Activated CD8-positive, alpha-beta memory T cell treated with anti-CD3 and anti-CD28 coated beads, Interleukin-2, amount 50 U/mL, for 48 hours (primary cell): ENCODE measurements at regions not wholly inside any gene's neighbourhood (a gene's known extent, or its start where the extent isn't known, plus 50 kb on each side); places are given as distances from the start of the nearest gene placed in this dataset.
"Not testable (repeated sequence)": the region's sequence is repeated elsewhere in the genome, so short reads cannot be mapped to it uniquely, and the experiment has no call there.

Experiments used
- DNase-seq: peaks from one replicate; pipeline ENCODE4 v3.0.0-alpha.2; 2020

DNA sequence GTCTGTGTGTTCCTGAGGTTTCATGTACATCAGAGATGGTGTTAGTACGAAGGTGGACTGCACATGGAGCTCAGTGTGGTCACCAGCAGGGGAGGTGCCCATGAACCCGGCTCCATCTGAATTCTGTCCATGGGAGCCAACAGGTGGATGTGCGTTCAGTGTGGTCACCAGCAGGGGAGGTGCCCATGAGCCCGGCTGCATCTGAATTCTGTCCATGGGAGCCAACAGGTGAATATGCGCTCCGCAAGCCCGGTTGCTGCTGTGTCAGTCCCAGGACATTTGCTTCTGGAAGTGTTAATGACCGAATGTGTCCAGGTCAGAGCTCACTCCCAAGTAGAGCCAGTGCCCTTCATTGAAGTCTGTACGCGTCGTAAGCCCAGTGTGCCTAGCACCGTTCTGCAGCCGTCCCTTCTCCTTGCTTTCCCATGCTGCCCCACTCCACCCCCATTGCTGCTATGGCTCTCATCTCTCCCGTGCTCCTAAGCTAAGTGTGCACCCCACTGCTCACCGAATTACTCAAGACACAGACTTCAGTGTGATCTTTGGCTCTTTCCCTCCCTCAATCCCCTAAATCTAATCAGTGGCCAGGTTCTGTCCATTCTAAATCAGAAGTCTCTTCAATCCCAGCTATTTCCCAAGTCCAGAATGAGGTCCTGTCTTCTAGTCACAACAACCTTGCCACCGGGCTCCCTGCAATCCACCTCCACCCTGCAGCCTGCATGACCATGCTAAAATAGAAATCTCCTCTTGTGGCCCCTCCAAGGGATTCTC is 352.4 kb downstream of the TCERG1L start:
- no peak for DNase-seq

DNA sequence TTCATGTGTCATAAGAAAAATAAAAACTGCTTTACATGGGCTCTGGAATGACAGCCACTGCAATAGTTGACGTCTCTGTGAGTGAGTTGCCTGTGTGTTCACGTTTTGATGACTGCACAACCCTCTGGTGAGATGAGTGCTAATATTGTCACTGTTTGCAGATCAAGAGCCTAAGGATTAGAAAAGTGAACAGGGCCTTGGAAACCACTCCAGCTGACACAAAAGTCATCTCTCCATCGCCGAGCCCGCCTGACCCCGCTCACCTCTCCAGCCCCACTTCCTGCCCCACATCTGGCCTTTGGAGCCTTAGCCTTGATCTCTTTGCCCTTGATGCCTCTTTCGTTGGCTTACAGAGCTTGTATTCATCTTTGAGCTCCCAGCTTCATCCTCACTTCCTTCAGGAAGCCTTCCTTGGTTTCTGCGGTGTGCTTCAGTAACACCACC is 351.7 kb downstream of the TCERG1L start:
- no peak for DNase-seq

DNA sequence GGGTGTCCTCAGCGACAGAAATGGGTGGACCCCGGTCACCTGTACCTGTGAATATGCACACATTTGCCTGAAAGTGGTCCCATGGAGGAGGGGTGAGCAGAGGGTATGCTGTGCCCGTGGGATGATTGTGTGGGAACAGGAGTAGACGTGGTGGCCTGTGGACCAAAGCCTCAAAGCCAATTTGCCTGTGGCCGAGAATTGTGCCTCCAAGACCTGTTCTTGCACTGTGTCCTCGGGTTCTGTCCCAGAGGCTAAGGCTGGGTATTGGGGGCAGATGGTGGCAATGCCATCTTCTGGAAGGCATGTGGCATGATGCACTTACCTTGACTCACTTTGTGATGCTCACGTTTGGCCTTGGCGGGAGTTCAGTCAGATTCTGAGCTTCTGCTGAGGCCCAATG is 351.0 kb downstream of the TCERG1L start:
- no peak for DNase-seq

DNA sequence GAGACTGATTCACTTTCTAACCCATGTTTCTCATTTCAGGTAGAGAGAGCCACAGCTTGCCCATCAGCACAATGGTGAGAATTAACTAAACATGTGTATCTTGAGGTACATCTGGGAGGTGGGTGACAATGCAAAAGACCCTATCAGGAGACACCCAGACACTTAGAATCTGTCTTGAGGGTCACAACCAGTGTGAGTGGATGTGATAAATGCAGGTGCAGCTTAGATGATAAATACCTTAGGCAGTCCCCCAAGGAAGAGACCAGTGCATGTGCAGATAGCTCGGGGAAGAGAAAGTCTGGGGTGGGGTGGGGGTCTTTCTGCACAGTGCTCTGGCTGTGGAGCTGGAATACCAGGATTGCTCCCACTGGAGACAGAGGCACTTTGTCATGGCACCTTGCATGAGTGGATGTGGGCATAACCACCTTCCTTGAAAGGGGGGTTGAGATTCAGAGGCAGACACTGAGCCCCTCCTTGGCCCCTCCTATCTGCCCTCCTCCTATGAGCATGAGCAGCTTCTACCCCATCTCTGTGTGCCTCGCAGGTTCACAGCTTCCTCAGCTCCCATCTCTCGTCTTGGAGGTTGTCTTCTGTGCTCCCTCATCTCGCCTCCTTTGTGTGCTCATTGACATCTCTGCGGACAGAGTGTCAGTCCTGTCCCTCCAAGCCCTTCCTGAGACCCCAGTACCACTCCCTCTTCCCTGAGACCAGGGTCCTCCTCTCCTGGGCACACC is 349.8 kb downstream of the TCERG1L start:
- DNase-seq: no peak

DNA sequence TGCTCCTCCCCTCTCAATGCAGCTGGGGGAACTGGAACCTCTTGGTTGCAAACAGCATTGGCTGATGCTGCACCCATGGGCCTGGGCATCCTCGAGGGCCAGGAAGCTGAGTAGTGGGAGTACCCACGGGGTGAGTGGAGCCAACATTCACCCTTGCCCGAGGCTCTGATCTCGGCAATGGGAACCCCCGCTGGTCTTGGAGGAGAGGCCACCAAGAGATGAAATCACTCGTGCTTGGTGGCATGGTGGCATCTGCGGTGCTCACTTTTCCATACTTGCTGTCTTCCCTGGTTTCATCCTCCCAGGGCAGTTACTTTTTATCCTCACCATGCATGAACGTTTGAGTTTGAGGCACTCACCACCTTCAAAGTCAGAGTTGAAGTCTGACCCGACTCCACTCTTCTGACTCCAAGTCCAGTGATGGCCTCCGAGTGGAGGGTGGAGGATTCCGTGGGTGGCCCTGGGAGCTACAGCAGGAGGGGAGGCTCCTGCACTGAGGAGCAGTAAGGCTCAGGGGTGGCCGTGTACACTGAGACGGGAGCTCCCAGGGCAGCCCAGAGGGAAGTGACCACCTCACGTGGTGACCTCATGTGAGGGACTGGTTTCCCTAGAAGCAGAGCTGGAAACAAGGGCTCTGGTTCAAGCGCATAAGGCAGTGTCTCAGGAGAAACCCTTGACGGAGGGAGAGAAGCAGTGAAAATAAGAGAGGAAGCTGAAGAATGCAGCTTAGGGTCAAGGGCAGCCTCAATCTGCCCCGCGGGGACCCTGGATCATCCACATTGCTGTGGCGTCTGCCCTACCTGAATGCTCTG is 349.1 kb downstream of the TCERG1L start:
- no peak for DNase-seq

DNA sequence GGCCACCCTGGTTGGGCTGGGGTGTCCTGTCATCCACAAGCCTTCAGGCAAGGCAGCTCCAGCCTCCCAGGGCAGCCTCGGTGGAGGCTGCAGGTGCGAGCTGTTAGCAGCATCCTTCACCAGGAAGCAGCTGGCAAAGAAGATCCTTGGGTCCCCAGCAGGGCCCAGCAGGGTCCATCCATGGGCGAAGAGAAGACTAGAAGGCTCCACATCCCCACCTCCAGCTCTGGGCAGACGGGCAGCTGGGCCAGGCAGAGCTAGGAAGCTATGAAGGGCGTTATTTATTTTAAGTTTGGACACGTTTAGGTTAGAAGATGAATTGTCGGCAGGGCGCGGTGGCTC is 348.5 kb downstream of the TCERG1L start:
- no peak for DNase-seq

DNA sequence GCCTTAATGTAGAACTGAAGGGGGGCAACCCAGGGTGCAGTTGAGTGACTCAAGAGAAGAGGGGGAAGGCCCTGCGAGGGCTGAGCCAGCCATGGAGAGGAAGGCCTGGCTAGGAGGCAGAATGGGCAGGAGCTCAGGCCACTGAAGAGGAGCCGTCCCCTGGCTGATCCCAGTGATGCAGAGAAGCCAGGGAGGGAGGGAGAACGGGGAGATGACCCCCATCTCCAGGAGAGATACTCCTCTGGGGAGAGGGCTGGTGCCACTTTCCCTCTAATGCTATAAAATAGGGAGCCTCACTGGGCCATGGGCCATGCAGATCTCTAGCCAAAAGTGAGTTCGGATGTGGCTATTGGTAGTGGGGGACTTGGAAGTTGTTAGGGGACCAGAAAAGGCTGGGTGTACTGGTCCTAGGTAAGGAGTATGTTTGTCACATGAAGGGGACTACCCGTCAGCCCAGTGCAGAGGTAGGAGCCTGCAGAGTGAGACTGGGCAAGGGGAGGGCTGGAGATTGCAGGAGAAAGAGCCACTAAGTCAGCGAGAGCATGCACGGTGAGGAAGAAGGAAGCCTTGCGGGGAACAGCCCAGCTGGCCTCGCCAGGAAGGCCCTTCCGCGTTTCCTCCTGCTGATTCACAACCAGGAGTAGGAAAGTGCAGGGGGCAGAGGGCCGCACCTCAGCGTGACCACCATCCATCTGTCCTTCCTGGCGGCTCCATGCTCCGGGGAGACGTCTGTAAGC is 347.6 kb downstream of the TCERG1L start:
- no peak for DNase-seq

DNA sequence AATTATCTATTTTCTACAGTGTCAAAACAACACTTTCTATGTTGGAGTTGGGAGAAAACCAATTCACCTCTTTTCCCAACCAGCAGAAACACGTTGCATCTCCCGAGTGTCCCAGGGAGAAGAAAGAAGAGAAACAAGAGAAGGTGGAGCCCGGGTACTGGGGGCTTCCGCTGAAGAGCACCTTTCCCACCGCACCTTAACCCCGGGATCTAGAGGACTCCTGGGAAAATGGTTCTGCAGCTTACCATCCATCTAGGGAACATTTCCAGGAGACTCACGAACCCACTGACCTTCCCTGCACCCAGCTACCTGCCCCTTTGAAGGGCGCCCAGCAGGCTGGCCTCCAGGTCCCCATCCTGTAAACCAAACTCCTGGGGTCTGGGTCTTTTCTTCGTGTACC is 346.8 kb downstream of the TCERG1L start:
- DNase-seq: no peak

DNA sequence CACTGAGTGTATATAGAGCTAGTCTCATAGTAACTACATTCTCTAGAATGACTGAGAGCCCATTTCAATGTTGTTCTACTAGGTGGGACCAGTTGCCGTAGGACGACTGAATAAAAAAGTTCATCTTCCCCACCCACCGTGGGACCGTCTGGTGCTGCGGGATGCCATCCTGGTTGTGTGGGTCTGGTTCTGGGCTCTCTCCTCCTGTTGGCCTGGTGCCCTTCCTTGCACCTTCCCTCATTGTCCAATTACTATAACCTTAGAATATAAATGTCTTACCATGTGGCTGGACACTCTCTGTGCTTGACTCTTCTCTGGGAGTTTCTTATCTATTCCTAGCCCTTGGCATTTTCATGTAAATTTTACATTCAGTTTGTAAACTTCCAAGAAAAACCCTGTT is 344.4 kb downstream of the TCERG1L start:
- no peak for DNase-seq

DNA sequence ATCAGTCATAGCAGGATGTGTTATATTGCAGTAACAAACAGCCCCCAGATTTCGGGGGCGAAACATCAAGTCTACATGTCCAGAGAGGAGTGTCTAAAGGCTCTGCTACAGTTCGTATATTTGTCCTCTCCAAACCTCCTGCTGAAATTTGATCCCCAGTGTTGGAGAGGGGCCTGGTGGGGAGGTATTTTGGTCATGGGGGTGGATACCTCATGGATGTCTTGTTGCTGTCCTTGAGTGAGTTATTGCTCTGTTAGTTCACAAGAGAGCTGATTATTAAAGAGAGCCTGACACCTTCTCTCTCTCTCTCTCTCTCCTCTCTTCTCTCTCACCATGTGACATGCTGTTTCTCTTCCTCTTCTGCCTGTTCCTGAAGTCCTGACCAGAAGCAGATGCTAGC is 343.7 kb downstream of the TCERG1L start:
- DNase-seq: no peak

DNA sequence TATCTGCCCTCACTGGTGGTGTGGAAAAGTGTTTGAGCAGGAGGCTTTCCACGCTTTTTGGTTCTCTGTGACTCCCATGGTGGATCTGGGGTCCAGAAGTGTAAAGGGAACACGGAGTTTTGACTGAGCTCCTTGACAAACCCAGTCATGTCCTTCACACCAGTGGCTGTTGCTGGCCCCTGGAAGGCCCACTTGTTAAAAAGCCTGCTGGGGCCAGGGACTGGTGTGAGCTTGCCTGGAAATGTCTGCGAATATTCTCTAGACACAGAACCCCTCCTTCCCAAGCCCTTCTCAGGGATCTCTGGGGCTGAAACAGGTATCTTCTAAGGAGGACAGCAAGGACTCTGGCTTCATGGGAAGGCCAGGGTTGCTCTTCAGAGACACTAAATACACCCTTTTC is 343.0 kb downstream of the TCERG1L start:
- DNase-seq: no peak

DNA sequence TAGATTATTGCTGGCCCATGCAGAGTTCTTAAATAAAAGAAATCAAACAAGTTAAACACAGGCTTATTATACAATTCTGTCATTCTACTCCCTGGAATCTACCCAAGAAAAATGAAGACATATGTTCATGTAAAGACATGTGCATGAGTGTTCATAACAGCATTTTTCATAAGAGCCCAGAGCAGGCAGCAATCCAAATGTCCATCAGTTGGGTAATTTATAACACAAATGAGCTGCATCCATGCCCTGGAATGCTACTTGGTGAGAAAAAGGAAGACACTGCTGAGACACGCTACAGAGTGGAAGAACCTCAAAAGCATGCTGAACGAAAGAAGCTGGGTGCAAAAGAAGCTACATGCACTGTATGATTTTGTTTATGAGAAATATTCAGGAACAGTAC is 342.6 kb downstream of the TCERG1L start:
- no peak for DNase-seq

DNA sequence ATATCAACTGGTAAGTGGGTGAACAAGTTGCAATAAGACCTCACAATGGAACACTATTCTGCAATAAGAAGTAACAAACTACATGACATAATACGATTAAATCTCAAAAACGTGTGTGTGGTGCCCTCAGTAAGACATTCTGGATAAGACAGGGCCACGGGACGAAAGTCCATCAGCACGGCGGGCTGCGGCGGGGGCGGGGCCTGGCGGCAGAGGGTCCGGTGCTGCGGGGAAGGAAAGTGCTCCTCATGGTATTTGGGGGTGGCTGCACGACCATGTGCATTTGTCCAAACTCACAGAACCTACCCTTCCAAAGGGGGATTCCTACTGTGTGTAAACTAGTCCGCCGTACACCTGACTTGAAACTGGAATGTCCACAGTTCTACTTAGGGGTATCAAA is 341.8 kb downstream of the TCERG1L start:
- DNase-seq: no peak

DNA sequence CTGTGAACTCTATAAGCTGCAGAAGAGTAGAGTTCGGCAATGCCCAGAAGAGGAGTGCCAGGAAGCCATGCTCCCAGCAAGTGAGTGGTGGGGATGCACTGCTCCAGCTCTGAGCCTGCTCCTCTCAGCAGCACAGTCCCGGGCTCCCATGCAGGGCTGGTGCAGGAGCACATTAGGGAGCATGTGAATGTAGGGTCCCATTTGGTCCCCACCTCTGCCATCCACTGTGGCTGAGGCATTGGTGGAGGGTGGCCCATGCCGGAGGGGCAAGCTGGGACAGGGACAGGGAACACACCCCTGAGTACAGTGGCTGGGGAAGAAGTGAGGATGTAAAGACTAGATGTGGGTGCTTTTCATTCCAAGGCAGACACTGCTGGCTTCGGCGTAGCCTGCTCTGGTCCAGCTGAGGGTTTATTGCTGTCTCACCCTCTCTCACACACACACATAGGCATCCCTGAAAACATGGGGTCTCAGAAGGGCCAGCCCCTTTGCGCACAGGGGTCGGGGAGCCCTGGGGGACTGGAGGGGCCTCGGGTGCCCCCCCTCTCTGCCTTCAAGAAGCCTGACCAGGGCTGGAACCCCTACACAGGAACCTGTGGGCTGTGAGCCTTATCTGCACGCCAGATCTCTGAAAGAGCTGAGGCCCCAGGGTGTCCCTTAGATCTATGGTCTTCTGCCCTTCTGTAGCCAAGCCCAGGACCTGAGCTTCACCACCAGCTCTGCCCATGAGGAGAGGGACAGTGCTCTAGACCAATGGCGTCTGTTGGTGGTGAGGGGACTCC is 341.0 kb downstream of the TCERG1L start:
- no peak for DNase-seq

DNA sequence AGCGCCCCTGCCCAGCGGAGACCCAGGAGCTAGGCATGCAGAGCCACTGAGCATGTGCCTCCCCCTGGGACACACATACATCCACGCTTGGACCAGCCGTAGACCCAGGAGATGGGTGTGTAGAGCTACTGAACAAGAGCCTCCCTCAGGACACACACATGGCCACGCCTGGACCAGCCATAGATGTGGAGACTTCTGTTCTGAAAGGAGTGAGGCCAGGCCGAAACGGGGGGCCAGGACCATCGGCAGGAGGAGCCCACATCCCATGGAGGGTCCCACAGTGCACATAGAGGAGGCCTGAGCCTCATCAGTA is 340.4 kb downstream of the TCERG1L start:
- no peak for DNase-seq

DNA sequence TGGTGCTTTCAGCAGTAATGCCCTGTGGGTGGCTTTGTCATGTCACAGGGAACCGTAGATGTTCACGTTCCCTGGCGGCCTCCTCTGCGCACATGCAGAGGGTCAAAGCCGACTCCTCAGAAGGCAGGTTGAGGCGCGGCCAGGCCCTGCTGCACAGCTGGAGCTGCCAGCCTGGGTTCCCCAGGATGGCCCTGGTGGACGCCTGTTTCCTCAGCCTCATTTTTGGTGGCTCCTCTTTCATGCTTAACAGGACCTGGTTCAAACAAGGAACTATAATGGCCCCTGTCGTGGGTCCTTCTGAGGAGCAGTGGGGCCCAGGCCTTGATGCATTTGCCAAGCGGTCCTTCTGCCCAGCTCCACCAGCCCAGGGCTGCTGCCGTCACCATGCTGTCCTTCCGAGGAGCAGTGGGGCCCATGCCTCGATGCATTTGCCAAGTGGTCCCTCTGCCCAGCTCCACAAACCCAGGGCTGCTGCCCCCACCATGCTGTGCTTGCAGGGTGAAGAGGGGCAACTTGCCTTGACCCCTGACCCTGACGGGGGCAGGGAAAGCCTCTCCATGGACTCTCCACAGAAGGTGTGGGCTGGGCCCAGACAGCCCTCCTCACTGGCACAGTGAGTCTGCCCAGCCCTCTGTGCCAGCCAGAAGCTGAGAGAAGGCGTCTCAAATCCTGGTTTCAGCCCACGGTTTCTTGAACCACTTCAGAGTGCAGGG is 338.2 kb downstream of the TCERG1L start:
- DNase-seq: no peak

DNA sequence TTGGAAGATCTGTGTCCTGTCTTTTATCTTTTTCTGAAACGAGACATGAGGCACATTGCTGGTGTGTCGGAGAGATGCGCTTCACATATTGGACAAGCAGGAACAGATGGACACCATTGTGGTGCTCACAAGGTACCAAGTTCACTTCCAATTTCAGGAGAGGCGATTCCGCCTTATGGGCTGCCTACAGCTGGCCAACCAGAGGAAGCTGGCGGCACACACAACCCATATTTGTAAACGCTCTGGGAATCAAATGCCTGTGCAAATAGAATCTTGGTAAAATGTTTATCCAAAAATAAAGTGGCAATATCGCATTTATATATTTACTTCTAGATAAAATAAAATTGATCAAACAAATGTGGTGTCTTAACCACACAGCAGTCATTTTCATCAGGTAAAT is 337.4 kb downstream of the TCERG1L start:
- no peak for DNase-seq

DNA sequence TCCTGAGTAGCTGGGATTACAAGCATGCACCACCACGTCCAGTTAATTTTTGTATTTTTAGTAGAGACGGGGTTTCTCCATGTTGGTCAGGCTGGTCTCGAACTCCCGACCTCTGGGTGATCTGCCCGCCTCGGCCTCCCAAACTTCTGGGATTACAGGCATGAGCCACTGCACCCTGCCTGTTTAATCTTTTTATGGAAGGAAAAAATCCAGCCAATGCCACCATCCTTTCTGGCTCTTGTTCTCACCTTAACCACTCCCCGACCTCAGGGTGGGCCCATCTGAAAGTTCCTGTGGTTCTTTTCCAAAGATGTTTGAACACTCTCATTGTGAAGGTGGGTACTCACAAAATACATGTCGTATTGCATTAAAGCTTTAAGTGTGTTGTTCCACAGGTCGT is 336.2 kb downstream of the TCERG1L start:
- not testable (repeated sequence) for DNase-seq

DNA sequence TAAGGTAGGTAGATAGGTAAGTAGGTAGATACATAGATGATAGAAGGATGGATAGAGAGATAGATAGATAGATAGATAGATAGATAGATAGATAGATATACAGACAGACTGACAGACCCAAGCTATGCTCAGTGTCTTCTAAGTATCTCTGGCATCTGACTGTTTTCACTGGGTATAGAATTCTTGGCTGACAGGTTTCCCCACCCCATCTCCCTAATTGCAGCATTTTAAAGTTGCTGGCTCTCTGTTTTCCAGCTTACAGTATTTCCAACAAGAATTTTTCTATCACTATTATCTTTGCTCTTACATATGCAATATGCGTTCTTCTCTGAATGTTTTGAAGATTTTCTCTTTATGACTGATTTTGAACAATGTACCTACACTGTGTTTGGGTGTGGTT is 328.7 kb downstream of the TCERG1L start:
- no peak for DNase-seq

DNA sequence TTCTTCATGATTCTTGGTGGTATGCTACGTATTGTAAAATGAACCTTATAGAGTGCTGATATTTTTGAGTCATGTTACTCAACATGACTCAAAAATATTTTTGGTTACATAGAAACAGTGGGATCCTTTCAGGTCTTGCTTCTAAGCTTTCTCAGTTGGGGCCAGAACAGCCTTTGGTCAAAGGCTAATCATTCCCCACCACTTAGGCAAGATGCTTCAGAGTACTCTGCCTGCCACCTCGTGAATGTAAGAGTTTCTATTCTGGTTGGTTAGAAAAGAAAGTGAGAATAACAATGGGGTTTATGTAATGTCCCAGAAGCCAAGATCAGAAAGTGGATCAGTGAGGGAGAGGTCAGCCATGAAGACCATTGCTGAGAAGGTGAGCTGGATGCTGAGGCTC is 327.8 kb downstream of the TCERG1L start:
- DNase-seq: no peak

DNA sequence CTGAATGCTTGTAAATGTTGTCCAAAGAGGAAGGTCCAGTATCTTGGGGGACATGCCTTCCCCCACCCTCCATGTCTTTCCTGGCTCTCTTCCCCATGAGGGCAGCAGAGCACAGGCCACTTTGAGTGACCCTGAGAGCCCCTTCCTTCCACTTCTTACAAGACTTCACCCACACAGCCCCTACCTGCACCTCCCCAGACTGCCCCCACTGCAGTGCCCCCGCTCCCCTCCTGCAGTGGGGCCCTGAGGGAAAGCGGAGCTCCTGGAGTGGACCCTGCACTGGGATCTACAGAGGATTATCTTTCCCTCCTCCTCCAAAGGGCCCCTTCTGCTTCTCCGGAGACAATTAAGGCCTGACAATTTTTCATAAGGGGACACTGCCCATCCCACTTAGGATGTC is 326.8 kb downstream of the TCERG1L start:
- DNase-seq: no peak
